Activated CD4-positive, alpha-beta T cell treated with anti-CD3 and anti-CD28 coated beads, Interleukin-2, Interleukin-4, amounts not matched to agents 100 ng/mL and 50 ng/mL, durations not matched to agents 16 hours and 8 hours (primary cell): ENCODE measurements at regions not wholly inside any gene's neighbourhood (a gene's known extent, or its start where the extent isn't known, plus 50 kb on each side); places are given as distances from the start of the nearest gene placed in this dataset.
"Not testable (repeated sequence)": the region's sequence is repeated elsewhere in the genome, so short reads cannot be mapped to it uniquely, and the experiment has no call there.

Experiments used
- DNase-seq: peaks from one replicate; pipeline ENCODE4 v3.0.0-alpha.2; 2020; ENCODE audit warnings: low spot score

DNA sequence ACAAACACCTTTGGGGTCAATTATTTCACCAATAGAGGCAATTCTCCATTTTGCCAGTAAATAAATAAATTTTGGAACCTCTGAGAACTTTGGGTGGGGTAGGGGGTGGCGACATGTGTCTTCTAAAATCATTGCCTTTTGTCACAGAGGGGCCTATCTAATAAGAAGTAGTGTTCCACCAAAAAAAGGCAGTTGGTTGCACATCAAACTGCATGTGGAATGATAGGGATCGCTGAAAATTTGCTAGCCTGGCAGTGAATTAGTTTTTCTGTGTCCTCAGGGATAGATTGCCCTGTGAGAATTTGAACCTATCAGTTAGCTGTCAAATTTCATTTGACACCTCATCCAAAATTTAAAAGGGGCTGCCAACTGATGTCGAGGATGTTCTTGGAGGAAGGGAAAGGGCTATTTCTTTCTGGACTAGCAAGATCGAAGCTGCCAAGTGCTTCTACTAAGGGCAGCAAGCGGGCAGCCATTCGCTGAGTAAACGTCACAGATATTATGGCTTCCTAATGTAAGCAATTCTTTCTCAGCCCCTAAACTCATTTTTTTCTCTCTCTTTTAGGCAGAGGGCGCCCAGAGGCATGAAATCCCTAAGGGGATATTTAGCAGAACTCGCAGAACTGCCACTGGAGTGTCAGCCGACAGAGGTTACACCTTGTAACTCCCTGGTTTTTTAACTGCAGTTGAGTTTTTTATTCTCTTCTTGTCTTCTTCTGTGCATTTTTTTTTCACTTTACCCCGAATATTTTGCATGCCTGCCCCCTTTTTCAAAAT is 2208.1 kb upstream of the WWC1 start:
- DNase-seq: no peak

DNA sequence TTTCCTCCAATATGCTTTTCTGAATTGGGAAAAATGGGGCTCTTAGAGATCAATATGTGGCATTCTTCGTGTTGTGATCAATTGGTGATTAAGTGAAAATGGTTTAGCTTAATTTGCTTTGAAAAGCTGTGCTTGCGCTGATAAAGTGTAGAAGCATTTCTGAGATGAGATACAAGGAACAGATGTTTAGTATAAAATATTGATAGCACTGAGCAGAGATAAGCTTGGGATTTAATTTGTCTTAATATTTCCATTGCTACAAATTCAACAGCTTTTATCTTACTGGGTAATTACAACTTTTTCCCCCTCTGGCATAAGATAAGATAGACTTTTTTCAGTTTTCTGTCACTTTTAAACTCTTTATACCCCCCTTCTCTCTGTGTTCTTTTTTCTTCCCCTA is 2204.9 kb upstream of the WWC1 start:
- DNase-seq: no peak

DNA sequence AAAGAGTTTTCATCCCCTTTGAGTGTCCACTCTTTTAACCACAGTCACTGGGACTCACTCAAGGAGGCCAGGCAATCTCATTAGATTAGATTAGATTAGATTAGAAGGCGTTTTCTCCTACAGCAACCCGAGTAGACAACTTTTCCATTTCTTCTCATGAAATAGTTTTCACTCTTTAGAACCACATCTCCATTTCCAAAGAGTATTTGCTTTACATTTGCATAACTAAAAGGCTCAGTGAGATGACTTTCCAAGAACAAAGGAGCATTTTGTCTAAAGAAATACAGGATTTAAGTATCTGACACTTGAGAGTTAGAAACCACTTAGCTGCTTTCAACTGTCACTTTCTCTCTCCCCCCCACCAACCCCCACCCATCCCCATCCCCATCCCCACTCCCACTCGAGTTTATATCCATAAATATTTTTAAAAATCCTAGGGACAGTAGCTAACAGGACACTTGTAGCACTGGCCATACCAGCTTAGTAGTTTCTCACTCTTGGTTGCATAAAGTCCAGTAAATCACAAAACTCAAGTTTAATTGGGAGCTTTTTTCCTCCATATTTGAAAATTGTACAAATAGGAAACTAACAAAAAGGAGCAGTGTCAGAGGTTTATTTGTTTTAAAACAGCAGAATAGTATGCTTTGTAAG is 2202.9 kb upstream of the WWC1 start:
- DNase-seq: no peak

DNA sequence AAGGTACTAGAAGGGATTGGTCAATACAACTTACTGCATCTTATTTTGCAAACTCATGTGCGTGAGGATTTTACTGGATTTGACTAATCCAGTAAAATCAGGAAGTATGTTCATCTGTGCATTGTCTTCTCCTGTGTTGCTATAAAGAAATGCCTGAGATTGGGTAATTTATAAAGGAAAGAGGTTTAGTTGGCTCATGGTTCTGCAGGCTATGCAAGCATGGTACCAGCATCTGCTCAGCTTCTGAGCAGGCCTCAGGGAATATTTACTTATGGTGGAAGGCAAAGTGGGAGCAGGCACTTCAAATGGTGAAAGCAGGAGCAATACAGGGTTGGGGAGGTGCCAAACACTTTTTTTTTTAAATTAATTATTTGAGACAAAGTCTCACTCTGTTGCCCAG is 2199.5 kb upstream of the WWC1 start:
- no peak for DNase-seq

DNA sequence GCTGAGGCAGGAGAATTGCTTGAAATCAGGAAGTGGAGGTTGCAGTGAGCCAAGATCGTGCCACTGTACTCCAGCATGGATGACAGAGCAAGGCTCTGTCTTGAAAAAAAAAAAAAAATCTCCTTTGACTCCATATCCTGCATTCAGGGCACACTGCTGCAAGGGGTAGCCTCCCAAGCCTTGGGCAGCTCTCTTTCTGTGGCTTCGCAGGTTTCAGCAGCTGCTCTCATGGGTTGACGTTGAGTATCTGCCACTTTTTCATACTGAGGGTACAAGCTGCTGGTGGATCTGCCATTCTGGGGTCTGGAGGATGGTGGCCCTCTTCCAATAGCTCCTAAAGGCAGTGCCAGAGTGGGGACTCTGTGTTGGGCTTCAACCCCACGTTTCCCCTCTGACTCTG is 2198.1 kb upstream of the WWC1 start:
- DNase-seq: no peak

DNA sequence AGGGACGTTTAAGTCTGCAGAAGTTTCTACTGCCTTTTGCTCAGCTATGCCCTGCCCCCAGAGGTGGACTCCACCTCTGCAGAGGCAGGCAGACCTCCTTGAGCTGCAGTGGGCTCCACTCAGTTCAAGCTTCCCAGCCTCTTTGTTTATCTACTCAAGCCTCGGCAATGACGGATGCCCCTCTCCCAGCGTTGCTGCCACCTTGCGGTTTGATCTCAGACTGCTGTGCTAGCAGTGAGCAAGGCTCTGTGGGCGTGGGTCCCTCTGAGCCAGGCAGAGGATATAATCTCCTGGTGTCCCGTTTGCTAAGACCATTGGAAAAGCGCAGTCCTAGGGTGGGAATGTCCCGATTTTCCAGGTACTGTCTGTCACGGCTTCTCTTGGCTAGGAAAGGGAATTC is 2188.5 kb upstream of the WWC1 start:
- DNase-seq: no peak

DNA sequence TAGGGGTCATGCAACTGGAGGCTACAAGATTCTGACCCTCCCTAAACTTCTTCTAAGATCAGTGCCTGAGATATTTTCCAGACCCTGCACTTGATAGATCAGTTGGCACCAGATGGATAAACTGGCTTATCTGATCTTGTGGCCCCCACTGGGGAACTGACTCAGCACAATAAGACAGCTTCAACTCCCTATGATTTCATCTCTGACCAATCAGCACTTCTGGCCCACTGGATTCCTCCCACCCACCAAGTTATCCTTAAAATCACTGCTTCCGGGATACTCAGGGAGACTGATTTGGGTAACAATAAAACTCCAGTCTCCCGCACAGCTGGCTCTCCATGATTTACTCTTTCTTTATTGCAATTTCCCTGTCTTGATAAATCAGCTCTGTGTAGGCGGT is 2180.4 kb upstream of the WWC1 start:
- DNase-seq: no peak

DNA sequence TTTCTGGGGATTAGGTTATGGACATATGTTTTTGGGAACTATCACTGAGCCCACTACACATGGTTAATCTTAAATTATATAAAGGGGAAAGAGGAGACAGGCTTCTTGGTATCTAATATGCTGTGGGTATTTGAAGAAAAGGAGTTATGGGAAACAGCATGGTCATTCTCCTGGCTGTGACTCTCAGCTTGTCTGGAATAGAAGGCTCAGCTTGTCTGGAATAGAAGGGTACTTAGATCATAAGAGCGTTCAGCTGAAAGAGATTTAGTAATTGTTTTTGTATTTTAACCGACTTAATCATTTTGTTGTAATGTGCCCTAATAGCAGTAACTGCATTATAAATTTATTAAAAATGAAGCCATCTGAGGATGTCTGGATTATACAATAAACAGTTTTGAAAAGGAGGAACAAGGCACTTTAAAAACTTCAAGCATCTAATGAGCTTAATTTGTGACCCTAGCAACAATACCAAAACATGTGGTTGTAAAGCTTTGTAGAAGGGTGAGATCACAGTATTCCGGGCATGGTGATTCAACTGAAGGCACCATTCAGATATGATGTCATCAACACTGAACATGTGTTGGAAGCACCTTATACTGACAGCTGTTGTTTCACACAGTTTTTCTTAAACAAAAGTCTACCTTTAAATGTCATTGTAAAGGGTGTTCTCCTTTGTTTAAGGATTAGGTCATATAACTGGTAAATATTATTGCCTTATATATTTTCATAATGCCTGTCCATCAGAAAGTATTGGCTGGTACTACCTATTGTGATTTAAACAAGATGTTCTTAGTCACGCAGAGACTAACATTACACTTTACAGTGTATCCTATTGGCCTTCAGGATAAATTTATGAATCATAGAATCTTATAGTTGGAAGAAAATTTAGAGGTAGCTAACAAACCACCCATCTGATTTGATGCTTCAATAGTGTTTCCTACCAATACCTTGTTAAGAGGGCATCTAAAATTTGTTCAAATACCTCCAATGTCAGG is 2174.1 kb upstream of the WWC1 start:
- no peak for DNase-seq

DNA sequence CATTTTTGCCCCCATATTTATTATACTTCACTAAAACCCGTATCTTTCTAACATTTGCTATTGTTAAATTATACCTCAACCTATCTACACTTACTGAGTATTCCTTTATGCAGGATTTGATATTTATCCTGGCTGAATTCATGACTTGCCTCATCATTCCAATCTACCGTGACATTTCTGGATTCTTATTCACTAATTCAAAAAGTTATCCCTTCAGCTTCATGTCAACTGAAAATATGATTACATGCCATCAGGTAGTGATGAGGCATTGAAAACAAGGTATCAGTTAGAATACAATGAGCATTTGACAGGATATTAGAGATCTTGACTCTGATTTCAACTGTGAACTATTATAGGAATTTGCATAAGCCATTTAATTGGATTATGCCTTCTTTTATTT is 2171.9 kb upstream of the WWC1 start:
- DNase-seq: no peak

DNA sequence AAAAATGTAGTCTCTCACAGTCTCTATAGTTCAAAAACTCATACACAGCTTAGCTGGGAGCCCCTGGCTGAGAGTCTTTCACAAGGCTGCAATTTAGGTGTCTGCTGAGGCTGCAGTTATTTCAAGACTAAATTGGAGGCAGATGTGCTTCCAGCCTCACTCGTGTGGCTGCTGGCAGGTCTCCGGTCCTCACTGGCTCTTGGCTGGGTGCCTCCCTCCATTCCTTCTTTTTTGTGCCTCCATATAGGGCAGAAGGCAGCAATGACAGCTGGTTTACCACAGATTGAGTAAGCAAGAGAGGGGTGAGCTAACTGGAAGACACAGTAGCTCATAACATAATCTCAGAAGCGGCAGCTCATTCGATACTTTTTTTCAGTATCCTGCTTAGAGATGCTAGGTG is 2167.7 kb upstream of the WWC1 start:
- no peak for DNase-seq

DNA sequence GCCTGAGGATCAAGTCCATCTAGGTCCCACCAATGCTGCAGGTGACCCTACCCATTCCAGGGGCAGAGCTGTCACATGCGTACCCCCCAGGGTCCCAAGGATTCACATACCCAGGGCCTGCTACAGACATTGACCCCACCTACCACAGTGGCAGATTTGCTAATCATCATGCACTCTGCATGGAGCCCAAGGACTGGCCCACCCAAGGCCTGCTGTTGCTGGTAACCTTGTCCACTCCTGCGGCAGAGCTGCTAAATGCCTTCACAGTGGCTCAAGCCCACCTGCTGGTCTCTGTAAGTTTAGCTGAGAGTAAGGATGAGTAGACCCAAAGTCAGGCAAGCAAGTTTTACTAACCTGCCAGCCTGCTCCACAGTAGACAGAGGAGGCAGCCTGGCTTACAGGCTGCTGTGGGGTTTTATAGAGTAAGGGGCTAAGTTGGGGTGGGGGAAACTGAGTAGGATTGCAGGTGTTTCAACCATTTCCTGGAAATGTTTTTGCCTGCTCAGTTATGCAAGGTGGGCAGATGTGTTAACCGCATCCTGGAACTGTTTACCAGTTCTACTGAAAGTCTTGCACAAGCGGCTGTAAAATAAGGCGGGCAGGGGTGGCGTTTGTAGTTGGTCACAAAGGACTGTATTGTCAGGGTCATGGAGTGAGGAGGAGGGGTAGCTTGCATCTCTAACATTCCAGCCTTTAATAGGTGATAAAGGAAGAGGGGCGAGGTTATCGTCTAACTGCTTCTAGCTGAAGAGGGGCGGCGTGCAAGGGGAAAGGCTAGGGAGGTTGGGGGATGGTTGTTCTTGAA is 2163.5 kb upstream of the WWC1 start:
- DNase-seq: no peak

DNA sequence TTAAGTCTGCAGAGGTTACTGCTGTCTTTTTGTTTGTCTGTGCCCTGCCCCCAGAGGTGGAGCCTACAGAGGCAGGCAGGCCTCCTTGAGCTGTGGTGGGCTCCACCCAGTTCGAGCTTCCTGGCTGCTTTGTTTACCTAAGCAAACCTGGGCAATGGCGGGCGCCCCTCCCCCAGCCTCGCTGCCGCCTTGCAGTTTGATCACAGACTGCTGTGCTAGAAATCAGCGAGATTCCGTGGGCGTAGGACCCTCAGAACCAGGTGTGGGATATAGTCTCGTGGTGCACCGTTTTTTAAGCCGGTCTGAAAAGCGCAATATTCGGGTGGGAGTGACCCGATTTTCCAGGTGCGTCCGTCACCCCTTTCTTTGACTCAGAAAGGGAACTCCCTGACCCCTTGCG is 2146.3 kb upstream of the WWC1 start:
- DNase-seq: not testable (repeated sequence)

DNA sequence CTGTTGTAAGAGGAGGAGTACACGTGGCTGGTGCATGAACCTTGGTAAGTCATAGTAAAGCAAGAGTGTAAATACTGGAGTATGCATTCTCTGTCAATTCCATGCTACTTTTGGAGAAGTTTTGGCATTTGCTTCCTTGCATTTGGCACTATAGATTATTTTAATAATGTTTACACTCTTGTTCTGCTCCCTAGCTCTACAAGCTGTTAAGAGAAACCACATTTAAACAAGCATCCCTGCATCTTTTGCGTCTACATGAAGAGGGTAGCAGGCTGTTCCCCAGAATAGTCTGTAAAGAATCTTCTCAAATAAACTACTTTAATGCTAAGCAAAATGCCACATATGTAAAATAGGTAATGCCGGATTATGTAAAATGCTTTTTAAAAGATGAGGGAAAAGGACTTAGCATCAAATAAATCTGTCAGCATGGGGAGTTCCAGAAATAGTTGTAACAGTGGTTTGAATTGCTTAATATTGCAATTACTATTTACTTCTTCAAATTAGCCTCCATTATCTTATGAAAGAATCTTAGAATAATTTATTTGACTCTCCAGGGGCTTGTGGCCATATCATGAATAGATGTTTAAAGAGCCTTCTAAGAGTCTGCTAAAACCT is 2127.3 kb upstream of the WWC1 start:
- DNase-seq: no peak

DNA sequence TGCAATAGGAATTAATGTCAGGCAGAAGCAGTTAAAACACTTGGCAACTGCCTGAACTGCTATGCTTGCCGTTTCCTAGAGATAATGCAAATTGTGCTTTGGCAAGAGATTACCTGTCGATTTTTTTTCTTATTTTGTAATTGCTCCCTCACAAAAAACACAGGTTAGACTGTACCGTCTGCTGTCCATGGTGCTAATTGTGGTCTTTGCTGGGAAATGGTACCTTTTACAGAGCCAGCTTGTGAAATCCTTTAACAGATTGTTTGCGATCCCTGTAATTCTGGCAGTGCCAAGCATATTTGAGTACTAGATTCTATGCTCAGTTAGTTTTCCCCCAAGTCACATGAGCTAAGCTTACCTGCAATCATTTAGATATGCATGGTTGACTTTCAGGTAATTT is 2125.8 kb upstream of the WWC1 start:
- no peak for DNase-seq

DNA sequence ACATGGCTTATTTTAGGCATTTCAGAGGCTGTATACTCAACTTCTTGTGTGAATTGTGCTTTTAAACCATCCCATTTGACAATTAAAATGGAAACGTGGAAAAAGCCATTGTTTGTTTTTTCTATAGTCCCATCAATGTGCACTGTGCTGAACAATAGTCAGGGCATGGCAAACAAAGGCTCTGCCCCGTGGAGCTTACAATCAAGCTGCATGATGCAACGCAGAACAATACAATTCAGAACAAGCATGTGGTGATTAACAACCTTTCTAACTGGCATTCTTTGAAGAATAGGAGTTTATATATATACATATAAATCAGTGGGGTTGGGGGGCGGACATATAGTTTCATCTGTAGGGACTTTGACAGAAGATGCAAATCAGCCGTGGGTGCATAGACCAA is 2125.4 kb upstream of the WWC1 start:
- no peak for DNase-seq

DNA sequence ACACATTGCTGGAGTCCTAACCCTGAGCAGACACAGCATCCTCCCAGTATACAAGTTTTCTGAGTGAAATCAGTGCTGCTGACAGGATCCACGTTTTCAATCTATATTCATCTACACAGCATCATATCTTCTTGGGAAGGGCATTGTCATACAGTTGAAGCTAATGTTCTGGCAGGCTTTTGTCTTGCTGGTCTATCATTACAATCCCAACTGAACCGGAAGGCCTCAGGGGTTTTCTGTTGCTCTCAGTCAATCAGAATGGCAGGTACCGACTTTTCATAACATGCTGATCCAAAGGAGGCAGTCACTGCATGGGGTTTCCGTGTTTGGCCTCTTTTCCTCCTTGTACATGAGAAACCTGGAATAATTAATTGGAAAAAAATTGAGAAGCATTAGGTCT is 2118.8 kb upstream of the WWC1 start:
- no peak for DNase-seq

DNA sequence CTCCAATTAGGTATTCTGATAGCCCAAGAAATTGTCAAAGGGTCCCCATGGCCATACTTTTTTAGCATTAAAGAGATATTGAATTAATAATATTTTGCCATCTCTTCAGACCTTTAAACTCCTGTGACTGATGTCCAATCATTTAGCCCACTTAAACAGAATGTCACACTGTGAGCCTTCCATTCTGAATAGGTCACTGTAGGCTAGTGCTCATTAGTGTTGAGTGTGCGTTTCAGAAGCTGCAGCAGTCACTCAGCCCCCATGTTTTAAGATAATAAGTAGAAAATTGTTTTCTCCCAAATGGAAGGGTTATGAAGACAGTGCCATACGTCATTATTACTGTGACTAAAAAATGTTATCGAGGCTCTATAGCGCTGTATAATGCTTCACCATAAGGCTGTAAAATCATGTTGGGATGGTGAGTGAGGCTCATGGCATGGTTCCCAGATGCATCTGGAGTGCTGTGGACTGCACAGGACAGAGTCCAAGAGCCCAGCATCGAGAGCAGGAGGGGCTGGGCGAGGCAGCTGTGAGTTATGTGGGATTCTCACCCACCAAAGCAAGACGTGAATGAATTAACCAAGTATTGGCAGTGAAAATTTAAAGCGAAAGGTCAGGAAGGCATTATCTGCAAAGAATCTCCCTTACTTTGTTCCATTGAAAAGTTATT is 2112.9 kb upstream of the WWC1 start:
- DNase-seq: no peak

DNA sequence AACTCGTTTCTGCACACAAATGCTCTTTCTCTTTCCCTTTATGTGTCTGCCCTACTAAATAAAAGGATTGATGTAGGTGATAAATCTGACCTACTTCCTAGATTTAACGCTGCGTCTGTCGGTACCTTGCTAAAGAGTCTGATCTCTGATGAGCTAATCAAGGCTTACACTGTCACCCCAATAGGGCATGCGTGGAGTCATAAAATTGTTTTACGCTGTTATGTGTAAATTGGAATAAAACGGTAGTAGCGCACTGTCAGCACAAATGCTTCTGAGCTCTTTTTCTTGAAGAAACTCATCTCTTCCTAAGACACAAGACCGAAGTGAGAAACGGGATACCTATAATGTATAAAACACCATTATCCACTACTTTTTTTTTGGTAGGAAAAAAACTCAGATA is 2106.3 kb upstream of the WWC1 start:
- no peak for DNase-seq

DNA sequence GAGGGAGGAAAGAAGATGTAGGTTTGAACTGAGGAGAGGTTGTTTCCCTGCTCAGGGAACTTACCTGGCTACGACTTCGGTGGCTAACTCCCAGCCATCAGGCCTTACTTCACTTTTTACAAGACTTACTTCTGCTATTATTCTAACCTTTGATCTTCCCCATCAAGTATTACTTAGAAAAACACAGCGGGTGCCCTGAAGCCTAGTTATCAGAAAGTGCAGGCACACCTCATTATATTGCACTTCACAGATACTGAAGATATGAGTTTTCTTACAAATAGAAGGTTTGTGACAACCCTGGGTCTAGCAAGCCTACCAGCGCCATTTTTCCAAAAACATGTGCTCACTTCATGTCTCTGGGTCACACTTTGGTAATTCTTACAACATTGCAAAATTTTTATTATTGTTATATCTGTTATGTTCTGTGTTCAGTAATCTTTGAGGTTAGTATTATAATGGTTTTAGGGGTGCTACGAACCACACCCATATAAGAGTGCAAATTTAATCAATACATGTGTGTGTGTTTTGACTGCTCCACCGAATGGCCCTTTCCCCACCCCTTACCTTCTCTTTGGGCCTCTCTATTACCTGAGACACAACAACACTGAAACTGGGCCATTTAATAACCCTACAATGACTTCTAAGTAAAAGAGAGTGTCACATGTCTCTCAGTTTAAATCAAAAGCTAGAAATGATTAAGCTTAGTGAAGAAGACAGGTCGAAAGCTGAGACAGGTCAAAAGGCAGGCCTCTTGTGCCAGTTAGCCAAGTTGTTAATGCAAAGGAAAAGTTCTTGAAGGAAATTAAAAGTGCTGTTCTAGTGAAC is 2102.7 kb upstream of the WWC1 start:
- DNase-seq: no peak

DNA sequence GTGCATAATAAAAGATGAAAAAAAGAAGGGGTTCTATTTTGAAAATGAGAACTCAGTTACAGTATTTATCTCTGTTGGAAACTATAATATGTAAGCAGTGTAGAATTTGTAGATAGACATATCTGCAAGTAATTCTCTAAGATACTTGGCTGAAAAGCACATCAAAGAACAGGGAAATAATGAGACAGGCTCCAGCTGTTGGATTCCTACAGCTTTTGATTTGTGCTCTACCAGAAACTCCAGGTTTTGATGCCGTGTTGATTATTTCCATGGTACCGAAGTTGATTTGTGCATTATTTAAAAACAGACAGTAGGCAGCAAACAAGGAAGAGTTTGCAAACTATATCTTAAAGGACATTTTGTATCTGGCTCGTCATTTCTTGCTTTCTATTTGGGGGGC is 2098.7 kb upstream of the WWC1 start:
- DNase-seq: no peak
